WTC11 (cell line): ENCODE measurements at regions not wholly inside any gene's neighbourhood (a gene's known extent, or its start where the extent isn't known, plus 50 kb on each side); places are given as distances from the start of the nearest gene placed in this dataset.

Source experiments
- ATF3 ChIP-seq: sonication (generic); formaldehyde crosslinking; conservative IDR thresholded peaks from 2 replicates; pipeline ENCODE4 v1.8.1; 2022; ENCODE audit warnings: mild to moderate bottlenecking, missing genetic modification reagents
- CBFB ChIP-seq: sonication (generic); formaldehyde crosslinking; IDR thresholded peaks from 2 replicates; pipeline ENCODE4 v1.8.1; 2022; ENCODE audit warnings: mild to moderate bottlenecking, low read depth, missing genetic modification reagents
- CREB1 ChIP-seq: sonication (generic); formaldehyde crosslinking; IDR thresholded peaks from 2 replicates; pipeline ENCODE4 v1.8.0; 2023; ENCODE audit warnings: mild to moderate bottlenecking, missing genetic modification reagents
- CREM ChIP-seq: sonication (generic); formaldehyde crosslinking; IDR thresholded peaks from 2 replicates; pipeline ENCODE4 v1.8.1; 2022; ENCODE audit warnings: mild to moderate bottlenecking, missing genetic modification reagents, moderate library complexity
- CTCF ChIP-seq: fragments of 200-600 bp; IDR thresholded peaks from 2 replicates; pipeline ENCODE4 v1.8.0; 2022; ENCODE audit warnings: antibody characterized with exemption
- ESRRA ChIP-seq: sonication (generic); formaldehyde crosslinking; IDR thresholded peaks from 2 replicates; pipeline ENCODE4 v1.8.1; 2022; ENCODE audit warnings: mild to moderate bottlenecking, missing genetic modification reagents, borderline replicate concordance
- FOXJ3 ChIP-seq: sonication (generic); formaldehyde crosslinking; IDR thresholded peaks from 2 replicates; pipeline ENCODE4 v1.9.0; 2021; ENCODE audit warnings: missing genetic modification reagents, mild to moderate bottlenecking, borderline replicate concordance
- FOXP1 ChIP-seq: sonication (generic); formaldehyde crosslinking; IDR thresholded peaks from 2 replicates; pipeline ENCODE4 v1.8.0; 2022; ENCODE audit warnings: missing genetic modification reagents, mild to moderate bottlenecking, moderate library complexity, borderline replicate concordance
- MAX ChIP-seq: sonication (generic); formaldehyde crosslinking; IDR thresholded peaks from 2 replicates; pipeline ENCODE4 v1.8.0; 2022; ENCODE audit warnings: mild to moderate bottlenecking, missing genetic modification reagents
- OVOL2 ChIP-seq: fragments of 250-450 bp; sonication (Bioruptor Pico); IDR thresholded peaks from 2 replicates; pipeline ENCODE4 v1.9.0; 2021; ENCODE audit warnings: mild to moderate bottlenecking, borderline replicate concordance
- PREB ChIP-seq: sonication (generic); formaldehyde crosslinking; IDR thresholded peaks from 2 replicates; pipeline ENCODE4 v1.8.1; 2022; ENCODE audit warnings: mild to moderate bottlenecking, missing genetic modification reagents, moderate library complexity, borderline replicate concordance
- RELA ChIP-seq: sonication (generic); formaldehyde crosslinking; IDR thresholded peaks from 2 replicates; pipeline ENCODE4 v1.8.1; 2022; ENCODE audit warnings: missing genetic modification reagents, mild to moderate bottlenecking, borderline replicate concordance
- USF2 ChIP-seq: sonication (generic); formaldehyde crosslinking; IDR thresholded peaks from 2 replicates; pipeline ENCODE4 v1.8.1; 2023; ENCODE audit warnings: mild to moderate bottlenecking, missing genetic modification reagents, moderate library complexity
- ZNF317 ChIP-seq: sonication (generic); formaldehyde crosslinking; IDR thresholded peaks from 2 replicates; pipeline ENCODE4 v1.8.1; 2023; ENCODE audit warnings: low read depth, mild to moderate bottlenecking, moderate library complexity, missing genetic modification reagents, borderline replicate concordance

GRCh38 chr2:172376016-172376415 lies 51.4 kb upstream of the ITGA6 start:
- TF ChIP-seq CTCF (no peak), FOXP1 (CRISPR knock-in tag) (no peak), PREB (no peak), FOXJ3 (CRISPR knock-in tag) (no peak), ATF3 (CRISPR knock-in tag) (no peak), OVOL2 (CRISPR knock-in tag) (no peak), MAX (no peak), CREB1 (CRISPR knock-in tag) (no peak), RELA (no peak), ZNF317 (CRISPR knock-in tag) (no peak), CBFB (CRISPR knock-in tag) (no peak), USF2 (CRISPR knock-in tag) (no peak), CREM (CRISPR knock-in tag) (no peak), ESRRA (CRISPR knock-in tag) (no peak)
